OCI-LY3 (cell line): ENCODE measurements at regions not wholly inside any gene's neighbourhood (a gene's known extent, or its start where the extent isn't known, plus 50 kb on each side); places are given as distances from the start of the nearest gene placed in this dataset.

Experiments used
- H2AFZ ChIP-seq: fragments of 200-600, 300-600 bp; shearing (Covaris generic); 2 replicates; pipeline ENCODE4 v1.6.0; 2014; ENCODE audit warnings: antibody characterized with exemption, low read depth, low read length
- H3K27ac ChIP-seq: fragments of 200-600, 300-600 bp; sonication (generic); 2 replicates; pipeline ENCODE4 v1.5.1; 2014; ENCODE audit warnings: mild to moderate bottlenecking, low read length, moderate library complexity, mixed read lengths
- H3K27me3 ChIP-seq: fragments of 200-600, 300-600 bp; sonication (generic); 2 replicates; pipeline ENCODE4 v1.6.1; 2014; ENCODE audit warnings: low read depth, low read length, mixed read lengths
- H3K36me3 ChIP-seq: fragments of 200-600, 300-600 bp; sonication (generic); replicated peaks from 2 replicates; pipeline ENCODE3; 2014; ENCODE audit warnings: low read depth, low read length, mixed read lengths
- H3K4me1 ChIP-seq: fragments of 300-600, 200-600 bp; sonication (generic); 2 replicates; pipeline ENCODE4 v1.6.1; 2014; ENCODE audit warnings: low read length, mixed read lengths
- H3K4me2 ChIP-seq: fragments of 200-600, 300-600 bp; sonication (generic); 2 replicates; pipeline ENCODE4 v1.6.1; 2014; ENCODE audit warnings: low read length, mixed read lengths
- H3K4me3 ChIP-seq: fragments of 300-600, 200-600 bp; sonication (generic); 2 replicates; pipeline ENCODE4 v1.5.1; 2014; ENCODE audit warnings: antibody characterized with exemption, mild to moderate bottlenecking, low read length, moderate library complexity
- H3K79me2 ChIP-seq: fragments of 300-600, 200-600 bp; shearing (Covaris generic); 2 replicates; pipeline ENCODE4 v1.6.1; 2014; ENCODE audit warnings: mild to moderate bottlenecking, low read length, mixed read lengths
- H3K9ac ChIP-seq: fragments of 300-600, 200-600 bp; shearing (Covaris generic); 2 replicates; pipeline ENCODE4 v1.6.0; 2014; ENCODE audit warnings: mild to moderate bottlenecking, low read length, moderate library complexity
- H3K9me3 ChIP-seq: fragments of 200-600, 300-600 bp; shearing (Covaris generic); 2 replicates; pipeline ENCODE4 v1.6.1; 2014; ENCODE audit warnings: low read length, mixed read lengths; ENCODE audit not compliant: insufficient read depth
- H4K20me1 ChIP-seq: fragments of 200-600, 300-600 bp; sonication (generic); 2 replicates; pipeline ENCODE4 v1.6.1; 2016; ENCODE audit warnings: low read length, mixed read lengths; ENCODE audit not compliant: insufficient read depth
- CTCF ChIP-seq: fragments of 200-600, 300-600 bp; sonication (generic); IDR thresholded peaks from 2 replicates; pipeline ENCODE4 v1.5.1; 2014; ENCODE audit warnings: antibody characterized with exemption, low read length, low read depth
- EZH2phosphoT487 ChIP-seq: fragments of 200-600 bp; shearing (Covaris generic); IDR thresholded peaks from 2 replicates; pipeline ENCODE4 v1.6.1; 2018; ENCODE audit warnings: antibody characterized with exemption, mixed run types, low read depth

GRCh38 chr14:73775339-73776193 is 61.4 kb upstream of the PNMA1 start:
- no peak overlapping the region for H3K27ac ChIP-seq

GRCh38 chr14:73774671-73775070 is 60.5 kb upstream of the PNMA1 start:
- Histone ChIP-seq H3K9ac (no peak overlapping the region), H3K9me3 (no peaks in the 10 kb centered on the region), H3K27ac (no peak overlapping the region), H3K4me2 (no peak overlapping the region), H3K79me2 (peaks cover 78% of the 10 kb centered on the region), H2AFZ (no peak overlapping the region), H3K36me3 (no peaks in the 10 kb centered on the region), H3K27me3 (no peaks in the 10 kb centered on the region), H4K20me1 (peaks cover 37% of the 10 kb centered on the region), H3K4me1 (peaks cover 33% of the 10 kb centered on the region), H3K4me3 (no peak overlapping the region)
- no peak for TF ChIP-seq CTCF
- TF ChIP-seq EZH2phosphoT487 = no peak

More at GRCh38 chr14:73775339-73776193, 61.4 kb upstream of the PNMA1 start:
- no peak for TF ChIP-seq CTCF
- TF ChIP-seq EZH2phosphoT487 = no peak
- Histone ChIP-seq H3K4me1 (peaks cover 24% of the 10 kb centered on the region), H2AFZ (no peak overlapping the region), H3K4me3 (no peak overlapping the region), H3K9ac (no peak overlapping the region), H3K9me3 (no peaks in the 10 kb centered on the region), H3K79me2 (peaks cover 75% of the 10 kb centered on the region), H3K36me3 (no peaks in the 10 kb centered on the region), H4K20me1 (peaks cover 42% of the 10 kb centered on the region), H3K4me2 (no peak overlapping the region), H3K27me3 (no peaks in the 10 kb centered on the region)

GRCh38 chr14:73774241-73774570 is 60.0 kb upstream of the PNMA1 start:
- no peaks in the 10 kb centered on the region for H3K36me3 ChIP-seq
- H3K4me1 ChIP-seq = peaks cover 36% of the 10 kb centered on the region
- TF ChIP-seq EZH2phosphoT487 (no peak), CTCF (no peak)
- H3K4me2 ChIP-seq = no peak overlapping the region
- peaks cover 37% of the 10 kb centered on the region for H4K20me1 ChIP-seq
- no peaks in the 10 kb centered on the region for H3K9me3 ChIP-seq
- no peak overlapping the region for H2AFZ ChIP-seq
- H3K9ac ChIP-seq = no peak overlapping the region
- peaks cover 81% of the 10 kb centered on the region for H3K79me2 ChIP-seq
- H3K27ac ChIP-seq = no peak overlapping the region
- no peaks in the 10 kb centered on the region for H3K27me3 ChIP-seq
- H3K4me3 ChIP-seq = no peak overlapping the region

- H4K20me1 ChIP-seq = peaks cover 34% of the 10 kb centered on the region
- TF ChIP-seq EZH2phosphoT487 (no peak), CTCF (no peak)
- H3K79me2 ChIP-seq = peaks cover 84% of the 10 kb centered on the region
- no peak overlapping the region for H3K4me2 ChIP-seq
- no peak overlapping the region for H2AFZ ChIP-seq
- H3K27me3 ChIP-seq = no peaks in the 10 kb centered on the region
- H3K36me3 ChIP-seq = no peaks in the 10 kb centered on the region
- no peak overlapping the region for H3K9ac ChIP-seq
- peaks cover 40% of the 10 kb centered on the region for H3K4me1 ChIP-seq
- no peak overlapping the region for H3K27ac ChIP-seq
- H3K4me3 ChIP-seq = no peak overlapping the region
- H3K9me3 ChIP-seq = no peaks in the 10 kb centered on the region
Observed at GRCh38 chr14:73773441-73774240, 59.5 kb upstream of the PNMA1 start.
